ENCODE measurements at regions not wholly inside any gene's neighbourhood (a gene's known extent, or its start where the extent isn't known, plus 50 kb on each side); places are given as distances from the start of the nearest gene placed in this dataset.

GRCh38 chr5:124349931-124350330 is 396.5 kb downstream of the ZNF608 start:
- H3K27ac ChIP-seq: no peak overlapping the region
- H3K4me3 ChIP-seq: no peak overlapping the region
- DNase-seq (ENCODE audit: low spot score): no peak
- TF ChIP-seq CTCF (IDR thresholded peaks at IDR 0.05): no peak

- Histone ChIP-seq H3K4me3 (no peak overlapping the region), H3K27ac (no peak overlapping the region)
- no peak for DNase-seq (ENCODE audit: low spot score)
- no peak for TF ChIP-seq CTCF (IDR thresholded peaks at IDR 0.05)
Measured at GRCh38 chr5:124343451-124343867, 403.0 kb downstream of the ZNF608 start.

- no peak overlapping the region for H3K27ac ChIP-seq
- no peak overlapping the region for H3K4me3 ChIP-seq
- no peak for DNase-seq (ENCODE audit: low spot score)
- no peak for TF ChIP-seq CTCF (IDR thresholded peaks at IDR 0.05)
Measured at GRCh38 chr5:124342986-124343385, 403.5 kb downstream of the ZNF608 start.

GRCh38 chr5:124342584-124342983 is 403.9 kb downstream of the ZNF608 start:
- no peak overlapping the region for H3K27ac ChIP-seq
- TF ChIP-seq CTCF (IDR thresholded peaks at IDR 0.05): no peak
- no peak for DNase-seq (ENCODE audit: low spot score)
- H3K4me3 ChIP-seq: no peak overlapping the region

GRCh38 chr5:124342027-124342471 is 404.4 kb downstream of the ZNF608 start:
- Histone ChIP-seq H3K27ac (no peak overlapping the region), H3K4me3 (no peak overlapping the region)
- TF ChIP-seq CTCF (IDR thresholded peaks at IDR 0.05): no peak
- DNase-seq (ENCODE audit: low spot score): no peak

GRCh38 chr5:124341066-124341858 is 405.2 kb downstream of the ZNF608 start:
- H3K27ac ChIP-seq: no peak overlapping the region
- no peak for DNase-seq (ENCODE audit: low spot score)

More at GRCh38 chr5:124341066-124341858, 405.2 kb downstream of the ZNF608 start:
- TF ChIP-seq CTCF (IDR thresholded peaks at IDR 0.05): no peak
- H3K4me3 ChIP-seq: no peak overlapping the region
